IPS-20b (cell line): ENCODE measurements at regions not wholly inside any gene's neighbourhood (a gene's known extent, or its start where the extent isn't known, plus 50 kb on each side); places are given as distances from the start of the nearest gene placed in this dataset.

Source experiments
- H3K27ac ChIP-seq: one replicate; pipeline ENCODE4 v1.5.1; 2013; ENCODE audit warnings: low read length
- H3K27me3 ChIP-seq: 2 replicates; pipeline ENCODE4 v1.6.1; 2013; ENCODE audit warnings: mild to moderate bottlenecking, low read length, inconsistent platforms; ENCODE audit not compliant: insufficient read depth
- H3K36me3 ChIP-seq: 2 replicates; pipeline ENCODE4 v1.6.1; 2013; ENCODE audit warnings: low read depth, mild to moderate bottlenecking, inconsistent platforms, low read length, moderate library complexity; ENCODE audit not compliant: insufficient read depth
- H3K4me1 ChIP-seq: 2 replicates; pipeline ENCODE4 v1.6.1; 2013; ENCODE audit warnings: mild to moderate bottlenecking, control low read depth, inconsistent platforms, low read length, moderate library complexity; ENCODE audit not compliant: insufficient read depth
- H3K4me3 ChIP-seq: 2 replicates; pipeline ENCODE4 v1.5.1; 2013; ENCODE audit warnings: mild to moderate bottlenecking, low read length, inconsistent platforms
- H3K9ac ChIP-seq: 2 replicates; pipeline ENCODE4 v1.6.1; 2013; ENCODE audit warnings: low read depth, mild to moderate bottlenecking, inconsistent platforms, low read length, moderate library complexity
- H3K9me3 ChIP-seq: 2 replicates; pipeline ENCODE4 v1.6.1; 2013; ENCODE audit warnings: mild to moderate bottlenecking, low read depth, low read length, inconsistent platforms; ENCODE audit not compliant: insufficient read depth

GRCh38 chr18:43601432-43601831 is 324.1 kb upstream of the SYT4 start:
- Histone ChIP-seq H3K4me3 (no peak overlapping the region), H3K9ac (no peak overlapping the region), H3K36me3 (no peaks in the 10 kb centered on the region), H3K4me1 (no peaks in the 10 kb centered on the region), H3K27ac (no peak overlapping the region), H3K27me3 (no peaks in the 10 kb centered on the region), H3K9me3 (peaks cover 11% of the 10 kb centered on the region; the same call in 1 of the 2 replicates)

GRCh38 chr18:43605224-43605623 is 327.9 kb upstream of the SYT4 start:
- peaks cover 11% of the 10 kb centered on the region; the same call in 1 of the 2 replicates for H3K9me3 ChIP-seq
- H3K4me1 ChIP-seq: no peaks in the 10 kb centered on the region
- H3K36me3 ChIP-seq: no peaks in the 10 kb centered on the region
- no peak overlapping the region for H3K27ac ChIP-seq
- no peaks in the 10 kb centered on the region for H3K27me3 ChIP-seq
- no peak overlapping the region for H3K4me3 ChIP-seq
- no peak overlapping the region for H3K9ac ChIP-seq

- H3K4me1 ChIP-seq: no peaks in the 10 kb centered on the region
- no peak overlapping the region for H3K9ac ChIP-seq
- no peaks in the 10 kb centered on the region for H3K36me3 ChIP-seq
- no peak overlapping the region for H3K27ac ChIP-seq
- no peak overlapping the region for H3K4me3 ChIP-seq
- H3K27me3 ChIP-seq: no peaks in the 10 kb centered on the region
- peaks cover 11% of the 10 kb centered on the region; the same call in 1 of the 2 replicates for H3K9me3 ChIP-seq
These were observed 329.5 kb upstream of the SYT4 start for GRCh38 chr18:43606795-43607194.

GRCh38 chr18:43620936-43621335 is 343.6 kb upstream of the SYT4 start:
- no peaks in the 10 kb centered on the region for H3K4me1 ChIP-seq
- no peak overlapping the region for H3K9ac ChIP-seq
- H3K27ac ChIP-seq: no peak overlapping the region
- no peaks in the 10 kb centered on the region for H3K9me3 ChIP-seq
- H3K27me3 ChIP-seq: no peaks in the 10 kb centered on the region
- no peak overlapping the region for H3K4me3 ChIP-seq
- no peaks in the 10 kb centered on the region for H3K36me3 ChIP-seq

- Histone ChIP-seq H3K27ac (no peak overlapping the region), H3K36me3 (no peaks in the 10 kb centered on the region), H3K9ac (no peak overlapping the region), H3K4me3 (no peak overlapping the region), H3K9me3 (no peaks in the 10 kb centered on the region), H3K4me1 (no peaks in the 10 kb centered on the region), H3K27me3 (no peaks in the 10 kb centered on the region)
These were observed 344.7 kb upstream of the SYT4 start for GRCh38 chr18:43622024-43622423.

- H3K4me1 ChIP-seq: no peaks in the 10 kb centered on the region
- no peak overlapping the region for H3K27ac ChIP-seq
- H3K27me3 ChIP-seq: no peaks in the 10 kb centered on the region
- no peaks in the 10 kb centered on the region for H3K36me3 ChIP-seq
- H3K9me3 ChIP-seq: no peaks in the 10 kb centered on the region
- no peak overlapping the region for H3K4me3 ChIP-seq
- no peak overlapping the region for H3K9ac ChIP-seq
These were observed 348.3 kb upstream of the SYT4 start for GRCh38 chr18:43625582-43625981.

GRCh38 chr18:43627848-43628530 is 350.7 kb upstream of the SYT4 start:
- Histone ChIP-seq H3K9me3 (no peaks in the 10 kb centered on the region), H3K36me3 (no peaks in the 10 kb centered on the region), H3K27ac (no peak overlapping the region), H3K4me3 (no peak overlapping the region), H3K4me1 (no peaks in the 10 kb centered on the region), H3K9ac (no peak overlapping the region), H3K27me3 (no peaks in the 10 kb centered on the region)

GRCh38 chr18:43634994-43635393 is 357.7 kb upstream of the SYT4 start:
- H3K27ac ChIP-seq: no peak overlapping the region
- H3K4me3 ChIP-seq: no peak overlapping the region
- no peaks in the 10 kb centered on the region for H3K27me3 ChIP-seq
- no peaks in the 10 kb centered on the region; the same call in 1 of the 2 replicates for H3K9me3 ChIP-seq
- H3K4me1 ChIP-seq: no peaks in the 10 kb centered on the region
- H3K9ac ChIP-seq: no peak overlapping the region
- H3K36me3 ChIP-seq: no peaks in the 10 kb centered on the region

- H3K9me3 ChIP-seq: no peaks in the 10 kb centered on the region; the same call in 1 of the 2 replicates
- no peaks in the 10 kb centered on the region for H3K4me1 ChIP-seq
- H3K36me3 ChIP-seq: no peaks in the 10 kb centered on the region
- H3K27me3 ChIP-seq: no peaks in the 10 kb centered on the region
- no peak overlapping the region for H3K4me3 ChIP-seq
- H3K9ac ChIP-seq: no peak overlapping the region
- H3K27ac ChIP-seq: no peak overlapping the region
These were observed 358.1 kb upstream of the SYT4 start for GRCh38 chr18:43635397-43635796.

GRCh38 chr18:43642727-43643330 is 365.5 kb upstream of the SYT4 start:
- no peaks in the 10 kb centered on the region for H3K4me1 ChIP-seq
- H3K27ac ChIP-seq: no peak overlapping the region
- H3K4me3 ChIP-seq: no peak overlapping the region
- no peaks in the 10 kb centered on the region for H3K9me3 ChIP-seq
- no peaks in the 10 kb centered on the region for H3K36me3 ChIP-seq
- H3K9ac ChIP-seq: no peak overlapping the region
- no peaks in the 10 kb centered on the region for H3K27me3 ChIP-seq

- no peaks in the 10 kb centered on the region for H3K36me3 ChIP-seq
- H3K9ac ChIP-seq: no peak overlapping the region
- H3K27me3 ChIP-seq: no peaks in the 10 kb centered on the region
- H3K27ac ChIP-seq: no peak overlapping the region
- no peaks in the 10 kb centered on the region for H3K4me1 ChIP-seq
- H3K4me3 ChIP-seq: no peak overlapping the region
- 0 out of 2 replicates have a peak, but pooled peaks cover 4% of the 10 kb centered on the region for H3K9me3 ChIP-seq
These were observed 370.7 kb upstream of the SYT4 start for GRCh38 chr18:43648002-43648401.

- no peaks in the 10 kb centered on the region for H3K4me1 ChIP-seq
- H3K27me3 ChIP-seq: no peaks in the 10 kb centered on the region
- no peaks in the 10 kb centered on the region for H3K36me3 ChIP-seq
- H3K9ac ChIP-seq: no peak overlapping the region
- 0 out of 2 replicates have a peak, but pooled peaks cover 4% of the 10 kb centered on the region for H3K9me3 ChIP-seq
- H3K27ac ChIP-seq: no peak overlapping the region
- no peak overlapping the region for H3K4me3 ChIP-seq
These were observed 372.5 kb upstream of the SYT4 start for GRCh38 chr18:43649649-43650357.
